ENCODE measurements at regions not wholly inside any gene's neighbourhood (a gene's known extent, or its start where the extent isn't known, plus 50 kb on each side); places are given as distances from the start of the nearest gene placed in this dataset.

- ATAC-seq: no peak
- Histone ChIP-seq H2AFZ (ENCODE audit: low read length) (no peak overlapping the region), H3K9me3 (ENCODE audit: low read length) (no peaks in the 10 kb centered on the region), H3K9ac (ENCODE audit: low read length) (no peak overlapping the region), H3K79me2 (ENCODE audit: low read length) (no peaks in the 10 kb centered on the region), H3K36me3 (ENCODE audit: low read depth, low read length) (no peaks in the 10 kb centered on the region), H3K4me3 (ENCODE audit: low read length) (no peak overlapping the region), H3K4me1 (ENCODE audit: insufficient read depth, low read length) (no peaks in the 10 kb centered on the region), H3K27ac (ENCODE audit: low read length) (no peak overlapping the region), H3F3A (ENCODE audit: low read length, unreplicated experiment) (no peaks in the 10 kb centered on the region), H3K4me2 (ENCODE audit: low read length) (no peak overlapping the region), H3K9me2 (replicated peaks; ENCODE audit: low read length) (no peaks in the 10 kb centered on the region), H3K27me3 (ENCODE audit: low read length) (no peaks in the 10 kb centered on the region; the same call in 1 of the 2 replicates), H4K20me1 (ENCODE audit: low read length) (no peaks in the 10 kb centered on the region)
- no peak for DNase-seq
- ChIA-PET POLR2A (ENCODE audit: unreplicated experiment) (no interaction called here), CTCF (no interaction called here)
- BruUV-seq (replicated peaks): no TSS peak
- intact Hi-C loops (cut with micrococcal nuclease): no loop called here
- no peak for TF ChIP-seq EZH2 (IDR thresholded peaks at IDR 0.05; ENCODE audit: low read length, unreplicated experiment)
- no peak for TF ChIP-seq EZH2phosphoT487 (IDR thresholded peaks at IDR 0.05; ENCODE audit: borderline replicate concordance, low read length)
These were observed 130.8 kb upstream of the HS6ST1 start for GRCh38 chr2:128449226-128450061.

- H3K9me3 ChIP-seq (ENCODE audit: low read length): no peaks in the 10 kb centered on the region
- no peaks in the 10 kb centered on the region for H3K4me1 ChIP-seq (ENCODE audit: insufficient read depth, low read length)
- no peak overlapping the region for H3K27ac ChIP-seq (ENCODE audit: low read length)
- CTCF ChIA-PET: no interaction called here
- H3K9me2 ChIP-seq (replicated peaks; ENCODE audit: low read length): no peaks in the 10 kb centered on the region
- H3K79me2 ChIP-seq (ENCODE audit: low read length): no peaks in the 10 kb centered on the region
- no TSS peak for BruUV-seq (replicated peaks)
- no peaks in the 10 kb centered on the region for H4K20me1 ChIP-seq (ENCODE audit: low read length)
- TF ChIP-seq EZH2 (IDR thresholded peaks at IDR 0.05; ENCODE audit: low read length, unreplicated experiment) (no peak), EZH2phosphoT487 (IDR thresholded peaks at IDR 0.05; ENCODE audit: borderline replicate concordance, low read length) (no peak), CTCF (conservative IDR thresholded peaks at IDR 0.05; ENCODE audit: low read depth, low read length) (no peak)
- ATAC-seq (no peak), DNase-seq (no peak)
- H2AFZ ChIP-seq (ENCODE audit: low read length): no peak overlapping the region
- H3K9ac ChIP-seq (ENCODE audit: low read length): no peak overlapping the region
- H3K4me2 ChIP-seq (ENCODE audit: low read length): no peak overlapping the region
- peaks cover under 1% of the 10 kb centered on the region; the same call in 1 of the 2 replicates for H3K27me3 ChIP-seq (ENCODE audit: low read length)
- no peaks in the 10 kb centered on the region for H3K36me3 ChIP-seq (ENCODE audit: low read depth, low read length)
- intact Hi-C loops (cut with micrococcal nuclease): no loop called here
- no peak overlapping the region for H3K4me3 ChIP-seq (ENCODE audit: low read length)
- H3F3A ChIP-seq (ENCODE audit: low read length, unreplicated experiment): no peaks in the 10 kb centered on the region
- POLR2A ChIA-PET (ENCODE audit: unreplicated experiment): no interaction called here
These were observed 131.8 kb upstream of the HS6ST1 start for GRCh38 chr2:128450211-128451024.

GRCh38 chr2:128451084-128452023 lies 132.7 kb upstream of the HS6ST1 start:
- Histone ChIP-seq H3K27me3 (ENCODE audit: low read length) (peaks cover 7% of the 10 kb centered on the region), H3K9me3 (ENCODE audit: low read length) (no peaks in the 10 kb centered on the region), H3K4me1 (ENCODE audit: insufficient read depth, low read length) (no peaks in the 10 kb centered on the region), H3K79me2 (ENCODE audit: low read length) (no peaks in the 10 kb centered on the region), H3K36me3 (ENCODE audit: low read depth, low read length) (no peaks in the 10 kb centered on the region), H3K4me3 (ENCODE audit: low read length) (no peak overlapping the region), H4K20me1 (ENCODE audit: low read length) (no peaks in the 10 kb centered on the region), H3K9ac (ENCODE audit: low read length) (no peak overlapping the region), H2AFZ (ENCODE audit: low read length) (no peak overlapping the region), H3K4me2 (ENCODE audit: low read length) (no peak overlapping the region), H3K27ac (ENCODE audit: low read length) (no peak overlapping the region), H3F3A (ENCODE audit: low read length, unreplicated experiment) (no peaks in the 10 kb centered on the region), H3K9me2 (replicated peaks; ENCODE audit: low read length) (no peaks in the 10 kb centered on the region)
- intact Hi-C loops (cut with micrococcal nuclease): no loop called here
- no TSS peak for BruUV-seq (replicated peaks)
- no peak for TF ChIP-seq CTCF (conservative IDR thresholded peaks at IDR 0.05; ENCODE audit: low read depth, low read length)
- TF ChIP-seq EZH2 (IDR thresholded peaks at IDR 0.05; ENCODE audit: low read length, unreplicated experiment): no peak
- TF ChIP-seq EZH2phosphoT487 (IDR thresholded peaks at IDR 0.05; ENCODE audit: borderline replicate concordance, low read length): no peak
- ChIA-PET CTCF (no interaction called here), POLR2A (ENCODE audit: unreplicated experiment) (no interaction called here)
- no peak for ATAC-seq
- no peak for DNase-seq
